ENCODE measurements at regions not wholly inside any gene's neighbourhood (a gene's known extent, or its start where the extent isn't known, plus 50 kb on each side); places are given as distances from the start of the nearest gene placed in this dataset.

- TF ChIP-seq CTCF (conservative IDR thresholded peaks at IDR 0.05; ENCODE audit: low read length), result no peak
- TF ChIP-seq EZH2phosphoT487 (IDR thresholded peaks at IDR 0.05; ENCODE audit: borderline replicate concordance), result no peak
These were observed 203.3 kb upstream of the CRY1 start for GRCh38 chr12:107296681-107297089.
